PC-3 (cell line): ENCODE measurements at regions not wholly inside any gene's neighbourhood (a gene's known extent, or its start where the extent isn't known, plus 50 kb on each side); places are given as distances from the start of the nearest gene placed in this dataset.

Source experiments
- ATAC-seq: fragments of 200-7000 bp; cut with Tn5 transposase; 2 replicates; pipeline ENCODE4 v1.9.1; 2020; ENCODE audit warnings: mild to moderate bottlenecking, moderate library complexity
- BruUV-seq: library from RNA; stranded (reverse); fragments of 400-500 nt; replicated peaks from 2 replicates; lab custom pipeline; 2021; lab: Mats Ljungman, UMichigan
- CTCF ChIA-PET: fragments of 300-600 bp; sonication (Branson Sonifier 250); formaldehyde crosslinking; loops from one replicate; lab custom pipeline; 2022; ENCODE audit warnings: antibody characterized with exemption; lab: Charles Lee
- POLR2A ChIA-PET: fragments of 300-600 bp; sonication (Branson Sonifier 250); formaldehyde crosslinking; loops from one replicate; lab custom pipeline; 2022; ENCODE audit warnings: antibody characterized with exemption; ENCODE audit not compliant: unreplicated experiment; lab: Charles Lee
- DNase-seq: peaks from one replicate; pipeline ENCODE4 v3.0.0-alpha.2; 2015
- H2AFZ ChIP-seq: fragments of 300-600 bp; sonication (generic); 2 replicates; pipeline ENCODE4 v1.6.0; 2016; ENCODE audit warnings: antibody characterized with exemption, low read length
- H3F3A ChIP-seq: fragments of 300-600 bp; sonication (generic); one replicate; pipeline ENCODE4 v1.6.0; 2017; ENCODE audit warnings: antibody characterized with exemption, low read length, control low read depth, mild to moderate bottlenecking; ENCODE audit not compliant: unreplicated experiment
- H3K27ac ChIP-seq: fragments of 300-600 bp; sonication (generic); 2 replicates; pipeline ENCODE4 v1.5.1; 2016; ENCODE audit warnings: mild to moderate bottlenecking, low read length
- H3K27me3 ChIP-seq: fragments of 300-600 bp; sonication (generic); 2 replicates; pipeline ENCODE4 v1.6.1; 2016; ENCODE audit warnings: low read length, mixed read lengths
- H3K36me3 ChIP-seq: fragments of 300-600 bp; sonication (generic); 2 replicates; pipeline ENCODE4 v1.6.1; 2016; ENCODE audit warnings: low read depth, mixed run types, low read length, mixed read lengths
- H3K4me1 ChIP-seq: fragments of 300-600 bp; sonication (generic); 2 replicates; pipeline ENCODE4 v1.5.1; 2016; ENCODE audit warnings: low read length; ENCODE audit not compliant: insufficient read depth
- H3K4me2 ChIP-seq: fragments of 300-600 bp; sonication (generic); 2 replicates; pipeline ENCODE4 v1.6.0; 2016; ENCODE audit warnings: low read length
- H3K4me3 ChIP-seq: fragments of 300-600 bp; sonication (generic); 2 replicates; pipeline ENCODE4 v1.5.1; 2016; ENCODE audit warnings: mild to moderate bottlenecking, low read length, mixed read lengths
- H3K79me2 ChIP-seq: fragments of 300-600 bp; sonication (generic); 2 replicates; pipeline ENCODE4 v1.6.1; 2017; ENCODE audit warnings: low read length, mixed read lengths
- H3K9ac ChIP-seq: fragments of 300-600 bp; sonication (generic); 2 replicates; pipeline ENCODE4 v1.6.0; 2016; ENCODE audit warnings: mild to moderate bottlenecking, low read length
- H3K9me2 ChIP-seq: fragments of 300-600 bp; sonication (generic); replicated peaks from 2 replicates; pipeline ENCODE4 v1.6.1; 2016; ENCODE audit warnings: mixed run types, low read length, mixed read lengths
- H3K9me3 ChIP-seq: fragments of 300-600 bp; sonication (generic); 2 replicates; pipeline ENCODE4 v1.6.1; 2016; ENCODE audit warnings: low read length, mixed read lengths
- H4K20me1 ChIP-seq: fragments of 300-600 bp; sonication (generic); 2 replicates; pipeline ENCODE4 v1.6.1; 2016; ENCODE audit warnings: low read length, mixed read lengths
- EZH2 ChIP-seq: fragments of 300-600 bp; sonication (generic); IDR thresholded peaks from one replicate; pipeline ENCODE4 v1.6.1; 2017; ENCODE audit warnings: antibody characterized with exemption, mild to moderate bottlenecking, low read length; ENCODE audit not compliant: unreplicated experiment
- EZH2phosphoT487 ChIP-seq: fragments of 300-600 bp; sonication (generic); IDR thresholded peaks from 2 replicates; pipeline ENCODE4 v1.6.1; 2018; ENCODE audit warnings: mild to moderate bottlenecking, antibody characterized with exemption, low read length, borderline replicate concordance
- intact Hi-C: fragments of 100-400 bp; cut with micrococcal nuclease; formaldehyde crosslinking; loops from 2 replicates; pipeline ENCODE4 v1.9.0; 2023
- TF ChIP-seq, protein P1 (sequence below): fragments of 300-600 bp; sonication (generic); conservative IDR thresholded peaks from 2 replicates; pipeline ENCODE4 v1.5.1; 2017; ENCODE audit warnings: antibody characterized with exemption, low read depth, mild to moderate bottlenecking, low read length

DNA sequence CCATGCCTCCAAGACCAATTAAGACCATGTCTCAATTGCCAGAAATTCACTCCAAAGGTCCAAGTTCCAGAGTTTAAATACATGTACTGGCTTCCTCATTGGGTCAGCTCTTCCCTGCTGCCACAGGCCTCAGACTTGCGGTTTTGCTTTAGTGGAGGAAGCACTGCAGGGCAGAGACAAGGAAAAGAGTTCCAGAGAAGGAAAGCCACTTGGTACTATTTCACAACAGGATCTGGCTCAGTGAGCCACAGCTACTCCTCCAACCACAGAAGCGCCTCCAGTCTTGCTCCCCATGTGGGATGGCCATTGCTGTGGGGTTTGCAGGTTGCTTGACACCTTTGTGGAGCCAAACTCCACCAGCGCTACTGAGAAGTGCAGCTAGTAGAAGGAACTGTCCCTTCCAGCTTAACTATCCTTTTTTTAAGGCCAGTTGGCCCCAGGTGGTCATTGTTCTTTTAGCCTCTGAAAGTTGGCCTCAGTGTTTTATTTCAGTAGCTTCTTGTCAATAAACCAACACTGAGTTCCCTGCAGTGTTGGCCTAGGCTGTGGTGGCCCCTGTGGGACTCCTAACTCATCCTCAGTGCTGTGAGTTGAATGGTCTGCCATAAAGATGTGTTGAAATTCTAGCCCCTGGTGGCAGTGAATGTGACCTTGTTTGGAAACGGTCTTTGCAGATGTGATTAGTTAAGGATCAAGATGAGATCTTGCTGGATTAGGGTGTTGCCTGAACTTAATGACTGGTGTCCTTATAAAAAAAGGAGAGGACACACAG, 93.7 kb upstream of the DAP start:
- Histone ChIP-seq H3F3A (no peaks in the 10 kb centered on the region), H3K79me2 (no peaks in the 10 kb centered on the region), H3K4me3 (no peak overlapping the region), H3K9me2 (no peaks in the 10 kb centered on the region), H3K36me3 (no peaks in the 10 kb centered on the region), H2AFZ (no peak overlapping the region), H3K4me1 (peaks cover 18% of the 10 kb centered on the region), H3K4me2 (no peak overlapping the region), H3K27ac (no peak overlapping the region), H3K9me3 (no peaks in the 10 kb centered on the region), H3K9ac (no peak overlapping the region), H4K20me1 (no peaks in the 10 kb centered on the region), H3K27me3 (no peaks in the 10 kb centered on the region)
- intact Hi-C loops: loop anchor here (10.0 kb wide), 1 partner anchor 90 kb away; the partner anchor contains the start of gene DAP
- POLR2A ChIA-PET: interaction anchor here (0.5 kb wide), 1 partner anchor 222 kb away, joined by 3 read pairs; no protein-coding TSS in a partner anchor
- BruUV-seq: no TSS peak
- no peak for ATAC-seq
- DNase-seq: no peak
- CTCF ChIA-PET: no interaction called here
- TF ChIP-seq, protein P1, sequence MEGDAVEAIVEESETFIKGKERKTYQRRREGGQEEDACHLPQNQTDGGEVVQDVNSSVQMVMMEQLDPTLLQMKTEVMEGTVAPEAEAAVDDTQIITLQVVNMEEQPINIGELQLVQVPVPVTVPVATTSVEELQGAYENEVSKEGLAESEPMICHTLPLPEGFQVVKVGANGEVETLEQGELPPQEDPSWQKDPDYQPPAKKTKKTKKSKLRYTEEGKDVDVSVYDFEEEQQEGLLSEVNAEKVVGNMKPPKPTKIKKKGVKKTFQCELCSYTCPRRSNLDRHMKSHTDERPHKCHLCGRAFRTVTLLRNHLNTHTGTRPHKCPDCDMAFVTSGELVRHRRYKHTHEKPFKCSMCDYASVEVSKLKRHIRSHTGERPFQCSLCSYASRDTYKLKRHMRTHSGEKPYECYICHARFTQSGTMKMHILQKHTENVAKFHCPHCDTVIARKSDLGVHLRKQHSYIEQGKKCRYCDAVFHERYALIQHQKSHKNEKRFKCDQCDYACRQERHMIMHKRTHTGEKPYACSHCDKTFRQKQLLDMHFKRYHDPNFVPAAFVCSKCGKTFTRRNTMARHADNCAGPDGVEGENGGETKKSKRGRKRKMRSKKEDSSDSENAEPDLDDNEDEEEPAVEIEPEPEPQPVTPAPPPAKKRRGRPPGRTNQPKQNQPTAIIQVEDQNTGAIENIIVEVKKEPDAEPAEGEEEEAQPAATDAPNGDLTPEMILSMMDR: no peak
- no peak for TF ChIP-seq EZH2
- TF ChIP-seq EZH2phosphoT487: no peak

DNA sequence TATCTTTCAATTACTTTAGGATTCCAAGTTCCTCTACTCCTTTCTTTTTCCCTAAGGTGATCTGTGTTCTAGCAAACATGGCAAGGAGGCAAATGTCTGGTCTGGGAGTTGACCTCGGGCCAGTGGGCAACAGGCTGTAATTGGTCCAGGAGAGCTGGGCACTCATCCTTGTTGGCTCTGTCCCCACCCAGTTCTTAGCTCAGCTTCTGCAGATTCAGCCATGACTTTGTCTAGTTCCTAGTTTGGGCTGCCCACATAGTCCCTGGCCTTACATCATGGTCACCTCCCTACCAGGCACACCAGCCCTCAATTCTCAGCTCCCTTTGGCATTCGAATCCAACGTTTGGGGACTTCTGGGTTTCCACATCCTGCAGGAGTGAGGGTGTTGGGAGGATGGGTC, 92.1 kb upstream of the DAP start:
- Histone ChIP-seq H3K36me3 (no peaks in the 10 kb centered on the region), H3K9ac (no peak overlapping the region), H3K4me3 (no peak overlapping the region), H4K20me1 (no peaks in the 10 kb centered on the region), H3K27me3 (no peaks in the 10 kb centered on the region), H3K9me3 (no peaks in the 10 kb centered on the region), H3F3A (no peaks in the 10 kb centered on the region), H3K4me1 (peaks cover 10% of the 10 kb centered on the region; the same call in 1 of the 2 replicates), H3K79me2 (no peaks in the 10 kb centered on the region), H3K4me2 (no peak overlapping the region), H2AFZ (no peak overlapping the region), H3K27ac (no peak overlapping the region), H3K9me2 (no peaks in the 10 kb centered on the region)
- ChIA-PET POLR2A (no interaction called here), CTCF (no interaction called here)
- no peak for ATAC-seq
- no TSS peak for BruUV-seq
- intact Hi-C loops: loop anchor here (10.0 kb wide), 1 partner anchor 88 kb away; the partner anchor contains the start of gene DAP
- DNase-seq: no peak
- no peak for TF ChIP-seq EZH2phosphoT487
- TF ChIP-seq EZH2: no peak
- TF ChIP-seq, protein P1: no peak

DNA sequence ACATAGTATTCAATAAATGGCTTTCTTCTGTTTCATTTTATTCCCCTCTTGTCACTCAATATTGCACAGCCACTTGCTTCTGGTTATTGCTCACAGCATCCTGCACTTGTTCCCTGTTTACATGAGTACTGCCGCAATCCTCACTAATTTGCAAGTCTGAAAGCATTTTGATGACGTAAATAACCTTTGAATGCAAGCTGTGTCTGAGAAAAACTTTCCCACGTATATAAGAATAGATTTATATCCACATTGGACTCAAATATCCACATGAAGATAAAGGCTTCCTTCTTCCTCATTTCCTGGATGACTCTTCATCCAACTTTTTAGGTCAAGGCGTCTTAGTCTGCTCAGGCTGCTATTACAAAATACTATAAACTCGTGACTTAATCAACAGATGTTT, 88.2 kb upstream of the DAP start:
- no peak overlapping the region for H3K9ac ChIP-seq
- H3K4me1 ChIP-seq: no peaks in the 10 kb centered on the region
- H3F3A ChIP-seq: no peaks in the 10 kb centered on the region
- no peaks in the 10 kb centered on the region for H3K36me3 ChIP-seq
- H4K20me1 ChIP-seq: no peaks in the 10 kb centered on the region
- CTCF ChIA-PET: no interaction called here
- no peak for TF ChIP-seq EZH2phosphoT487
- TF ChIP-seq EZH2: no peak
- TF ChIP-seq, protein P1: no peak
- no peaks in the 10 kb centered on the region for H3K27me3 ChIP-seq
- no TSS peak for BruUV-seq
- H2AFZ ChIP-seq: no peak overlapping the region
- POLR2A ChIA-PET: no interaction called here
- H3K79me2 ChIP-seq: no peaks in the 10 kb centered on the region
- intact Hi-C loops: no loop called here
- H3K9me2 ChIP-seq: no peaks in the 10 kb centered on the region
- H3K9me3 ChIP-seq: no peaks in the 10 kb centered on the region
- ATAC-seq: no peak
- no peak for DNase-seq
- H3K4me3 ChIP-seq: no peak overlapping the region
- H3K27ac ChIP-seq: no peak overlapping the region
- no peak overlapping the region for H3K4me2 ChIP-seq
